ENCODE measurements at regions not wholly inside any gene's neighbourhood (a gene's known extent, or its start where the extent isn't known, plus 50 kb on each side); places are given as distances from the start of the nearest gene placed in this dataset.

DNA sequence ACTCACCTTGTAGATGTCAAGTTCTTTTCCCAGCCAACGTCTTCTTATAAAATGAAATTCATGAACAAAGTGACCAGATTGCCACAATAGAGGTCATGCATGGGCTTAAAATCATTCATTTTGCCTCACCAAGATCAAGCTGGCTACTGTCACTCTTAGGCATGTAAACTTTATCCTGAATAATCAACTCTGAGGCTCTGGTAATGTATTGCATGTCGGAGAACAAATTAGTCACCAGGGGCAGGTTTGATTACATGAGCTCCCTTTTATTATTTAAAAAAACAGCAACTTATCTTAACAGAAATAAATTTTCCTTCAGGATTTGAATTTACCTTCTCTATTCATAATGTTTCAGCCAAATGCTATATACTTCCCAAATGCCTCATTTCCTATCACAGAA, 112.9 kb upstream of the SP4 start:
- no peaks in the 10 kb centered on the region for H3K36me3 Mint-ChIP-seq (ENCODE audit: low read depth)
- H3K4me1 Mint-ChIP-seq = peaks cover 6% of the 10 kb centered on the region
- H3K27ac Mint-ChIP-seq = no peak overlapping the region
- H3K9me3 Mint-ChIP-seq = peaks cover 7% of the 10 kb centered on the region
- TF ChIP-seq, protein P1, sequence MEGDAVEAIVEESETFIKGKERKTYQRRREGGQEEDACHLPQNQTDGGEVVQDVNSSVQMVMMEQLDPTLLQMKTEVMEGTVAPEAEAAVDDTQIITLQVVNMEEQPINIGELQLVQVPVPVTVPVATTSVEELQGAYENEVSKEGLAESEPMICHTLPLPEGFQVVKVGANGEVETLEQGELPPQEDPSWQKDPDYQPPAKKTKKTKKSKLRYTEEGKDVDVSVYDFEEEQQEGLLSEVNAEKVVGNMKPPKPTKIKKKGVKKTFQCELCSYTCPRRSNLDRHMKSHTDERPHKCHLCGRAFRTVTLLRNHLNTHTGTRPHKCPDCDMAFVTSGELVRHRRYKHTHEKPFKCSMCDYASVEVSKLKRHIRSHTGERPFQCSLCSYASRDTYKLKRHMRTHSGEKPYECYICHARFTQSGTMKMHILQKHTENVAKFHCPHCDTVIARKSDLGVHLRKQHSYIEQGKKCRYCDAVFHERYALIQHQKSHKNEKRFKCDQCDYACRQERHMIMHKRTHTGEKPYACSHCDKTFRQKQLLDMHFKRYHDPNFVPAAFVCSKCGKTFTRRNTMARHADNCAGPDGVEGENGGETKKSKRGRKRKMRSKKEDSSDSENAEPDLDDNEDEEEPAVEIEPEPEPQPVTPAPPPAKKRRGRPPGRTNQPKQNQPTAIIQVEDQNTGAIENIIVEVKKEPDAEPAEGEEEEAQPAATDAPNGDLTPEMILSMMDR (IDR thresholded peaks at IDR 0.05) = no peak
- H3K4me3 Mint-ChIP-seq = no peak overlapping the region
- peaks cover 5% of the 10 kb centered on the region for H3K27me3 Mint-ChIP-seq (ENCODE audit: low read depth, poor library complexity)
- no peak for DNase-seq

DNA sequence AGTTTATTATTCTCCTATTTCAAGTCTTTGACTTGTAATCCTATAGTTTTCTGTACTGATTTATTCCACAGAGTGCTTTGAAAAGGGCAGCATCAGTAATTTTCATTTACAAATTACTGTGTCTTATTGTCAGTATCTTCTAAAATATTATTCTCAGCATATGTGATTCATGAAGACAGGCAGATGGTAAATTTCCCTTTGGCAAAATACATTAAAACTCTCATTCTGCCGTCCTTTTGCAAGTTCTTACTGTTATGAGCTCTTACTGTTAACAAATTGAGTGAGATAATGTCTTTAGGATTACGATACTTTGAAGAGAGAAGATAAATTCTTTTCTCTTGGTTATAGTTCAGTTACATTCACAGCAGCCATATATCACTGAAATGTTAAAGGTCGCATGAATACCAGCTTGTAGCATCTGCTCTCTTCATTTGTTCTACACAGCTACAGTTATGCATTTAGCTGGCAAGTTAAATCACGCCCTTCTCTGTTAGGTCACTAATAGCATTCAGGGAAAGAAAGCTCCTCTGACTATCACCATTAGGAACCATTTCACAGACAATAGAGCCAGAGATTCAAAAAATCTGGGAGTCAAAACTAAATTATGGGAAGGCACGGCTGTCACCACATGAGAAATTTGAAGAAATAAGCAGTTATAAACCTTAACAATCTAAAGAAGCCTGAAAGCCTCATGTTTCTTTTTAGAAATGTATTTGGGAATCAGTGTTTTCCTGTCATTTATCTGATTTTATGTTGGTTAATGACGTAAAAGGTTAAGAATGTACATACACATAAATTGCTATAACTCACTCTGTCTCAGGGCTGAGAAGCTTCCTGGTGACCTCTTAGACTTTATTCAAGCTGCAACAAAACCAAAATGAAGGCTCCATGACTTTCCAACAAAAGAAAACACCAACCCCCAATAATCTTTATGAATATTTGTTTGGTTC, 109.6 kb upstream of the SP4 start:
- Mint-ChIP-seq H3K9me3 (no peaks in the 10 kb centered on the region), H3K4me3 (no peak overlapping the region), H3K36me3 (ENCODE audit: low read depth) (no peaks in the 10 kb centered on the region), H3K27ac (no peak overlapping the region), H3K27me3 (ENCODE audit: low read depth, poor library complexity) (peaks cover 5% of the 10 kb centered on the region), H3K4me1 (peaks cover 6% of the 10 kb centered on the region)
- DNase-seq = no peak
- TF ChIP-seq, protein P1 (IDR thresholded peaks at IDR 0.05) = no peak

GRCh38 chr7:21318916-21319270, 109.0 kb upstream of the SP4 start:
- TF ChIP-seq, protein P1 (IDR thresholded peaks at IDR 0.05) = no peak
- no peak overlapping the region for H3K27ac Mint-ChIP-seq
- no peak overlapping the region for H3K4me3 Mint-ChIP-seq
- H3K27me3 Mint-ChIP-seq (ENCODE audit: low read depth, poor library complexity) = peaks cover 5% of the 10 kb centered on the region
- no peak for DNase-seq
- peaks cover 6% of the 10 kb centered on the region for H3K4me1 Mint-ChIP-seq
- no peaks in the 10 kb centered on the region for H3K36me3 Mint-ChIP-seq (ENCODE audit: low read depth)
- no peaks in the 10 kb centered on the region for H3K9me3 Mint-ChIP-seq

DNA sequence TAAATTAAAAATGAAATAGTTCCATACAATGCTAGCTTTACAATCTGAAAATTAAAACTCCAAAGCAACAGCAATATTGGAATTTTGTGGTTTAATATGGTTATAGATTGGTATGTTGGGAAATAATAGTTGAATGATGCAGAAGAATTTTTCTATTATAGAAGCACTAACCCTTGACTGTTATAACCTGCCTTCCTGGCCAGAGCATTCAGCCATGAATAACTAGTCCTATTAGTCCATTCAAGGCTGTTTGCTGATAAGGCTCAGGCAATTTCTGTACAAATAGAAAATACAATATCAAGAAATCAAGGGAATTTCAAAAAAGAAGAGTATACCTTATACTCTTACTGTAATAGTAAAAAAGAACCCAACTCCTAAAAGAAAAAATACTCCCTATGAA, 101.6 kb upstream of the SP4 start:
- DNase-seq = no peak
- Mint-ChIP-seq H3K27ac (no peak overlapping the region), H3K4me1 (peaks cover 5% of the 10 kb centered on the region), H3K36me3 (ENCODE audit: low read depth) (no peaks in the 10 kb centered on the region), H3K9me3 (peaks cover 7% of the 10 kb centered on the region), H3K27me3 (ENCODE audit: low read depth, poor library complexity) (no peaks in the 10 kb centered on the region), H3K4me3 (no peak overlapping the region)
- TF ChIP-seq, protein P1 (IDR thresholded peaks at IDR 0.05) = no peak

- DNase-seq = no peak
- TF ChIP-seq, protein P1 (IDR thresholded peaks at IDR 0.05) = no peak
- Mint-ChIP-seq H3K9me3 (peaks cover 7% of the 10 kb centered on the region), H3K36me3 (ENCODE audit: low read depth) (no peaks in the 10 kb centered on the region), H3K27me3 (ENCODE audit: low read depth, poor library complexity) (peaks cover 3% of the 10 kb centered on the region), H3K27ac (no peak overlapping the region), H3K4me1 (peaks cover 5% of the 10 kb centered on the region), H3K4me3 (no peak overlapping the region)
Observed at GRCh38 chr7:21326921-21327320, 101.0 kb upstream of the SP4 start.
